Mesendoderm (in vitro differentiated cells): ENCODE measurements at regions not wholly inside any gene's neighbourhood (a gene's known extent, or its start where the extent isn't known, plus 50 kb on each side); places are given as distances from the start of the nearest gene placed in this dataset.

ENCODE experiments used
- DNase-seq: peaks from one replicate; pipeline ENCODE4 v3.0.0; 2013
- H2AK5ac ChIP-seq: 2 replicates; pipeline ENCODE4 v1.6.1; 2013; ENCODE audit warnings: low read length, inconsistent platforms
- H2BK120ac ChIP-seq: 2 replicates; pipeline ENCODE4 v1.6.1; 2013; ENCODE audit warnings: low read depth, mild to moderate bottlenecking, low read length, moderate library complexity, mixed read lengths
- H2BK15ac ChIP-seq: replicated peaks from 2 replicates; pipeline ENCODE4 v1.6.1; 2013; ENCODE audit warnings: low read depth, mild to moderate bottlenecking, moderate library complexity
- H2BK5ac ChIP-seq: 2 replicates; pipeline ENCODE4 v1.6.1; 2013; ENCODE audit warnings: low read length, inconsistent platforms
- H3K18ac ChIP-seq: 2 replicates; pipeline ENCODE4 v1.6.1; 2013; ENCODE audit warnings: mild to moderate bottlenecking, low read length, mixed read lengths
- H3K23ac ChIP-seq: one replicate; pipeline ENCODE4 v1.6.1; 2013; ENCODE audit warnings: low read length
- H3K27ac ChIP-seq: 2 replicates; pipeline ENCODE4 v1.5.1; 2013; ENCODE audit warnings: low read depth, mild to moderate bottlenecking, inconsistent platforms, low read length, moderate library complexity
- H3K27me3 ChIP-seq: 2 replicates; pipeline ENCODE4 v1.6.1; 2013; ENCODE audit warnings: low read length, control low read depth, mild to moderate bottlenecking, inconsistent platforms; ENCODE audit not compliant: insufficient read depth, poor library complexity
- H3K36me3 ChIP-seq: 2 replicates; pipeline ENCODE4 v1.6.1; 2013; ENCODE audit warnings: low read length, inconsistent platforms; ENCODE audit not compliant: control insufficient read depth, insufficient read depth
- H3K4ac ChIP-seq: one replicate; pipeline ENCODE4 v1.6.1; 2013; ENCODE audit warnings: low read depth, mild to moderate bottlenecking, low read length, moderate library complexity
- H3K4me1 ChIP-seq: 2 replicates; pipeline ENCODE4 v1.6.1; 2013; ENCODE audit warnings: low read depth, low read length, inconsistent platforms; ENCODE audit not compliant: control insufficient read depth
- H3K4me2 ChIP-seq: 2 replicates; pipeline ENCODE4 v1.6.1; 2013; ENCODE audit warnings: low read length
- H3K4me3 ChIP-seq: 2 replicates; pipeline ENCODE4 v1.5.1; 2013; ENCODE audit warnings: mild to moderate bottlenecking, low read length
- H3K56ac ChIP-seq: one replicate; pipeline ENCODE4 v1.6.1; 2013; ENCODE audit warnings: low read length
- H3K79me1 ChIP-seq: 2 replicates; pipeline ENCODE4 v1.6.1; 2013; ENCODE audit warnings: low read length, inconsistent platforms
- H3K79me2 ChIP-seq: 2 replicates; pipeline ENCODE4 v1.6.1; 2013; ENCODE audit warnings: mild to moderate bottlenecking, low read length; ENCODE audit not compliant: control insufficient read depth, insufficient read depth
- H3K9ac ChIP-seq: 2 replicates; pipeline ENCODE4 v1.6.1; 2013; ENCODE audit warnings: low read length, inconsistent platforms
- H4K5ac ChIP-seq: one replicate; pipeline ENCODE4 v1.6.1; 2013; ENCODE audit warnings: low read length
- H4K8ac ChIP-seq: one replicate; pipeline ENCODE4 v1.6.1; 2013; ENCODE audit warnings: low read depth, mild to moderate bottlenecking, control low read depth, low read length, moderate library complexity
- WGBS: extraction: QIAGEN DNeasy Blood & Tissue Kit; methylation state at CpG from one replicate; pipeline ENCODE4 v1.1.7; 2013; ENCODE audit warnings: low lambda C conversion rate, missing lambda C conversion rate; ENCODE audit not compliant: insufficient coverage; ENCODE audit errors: extremely low coverage; 5-methylcytosine and 5-hydroxymethylcytosine counted together

DNA sequence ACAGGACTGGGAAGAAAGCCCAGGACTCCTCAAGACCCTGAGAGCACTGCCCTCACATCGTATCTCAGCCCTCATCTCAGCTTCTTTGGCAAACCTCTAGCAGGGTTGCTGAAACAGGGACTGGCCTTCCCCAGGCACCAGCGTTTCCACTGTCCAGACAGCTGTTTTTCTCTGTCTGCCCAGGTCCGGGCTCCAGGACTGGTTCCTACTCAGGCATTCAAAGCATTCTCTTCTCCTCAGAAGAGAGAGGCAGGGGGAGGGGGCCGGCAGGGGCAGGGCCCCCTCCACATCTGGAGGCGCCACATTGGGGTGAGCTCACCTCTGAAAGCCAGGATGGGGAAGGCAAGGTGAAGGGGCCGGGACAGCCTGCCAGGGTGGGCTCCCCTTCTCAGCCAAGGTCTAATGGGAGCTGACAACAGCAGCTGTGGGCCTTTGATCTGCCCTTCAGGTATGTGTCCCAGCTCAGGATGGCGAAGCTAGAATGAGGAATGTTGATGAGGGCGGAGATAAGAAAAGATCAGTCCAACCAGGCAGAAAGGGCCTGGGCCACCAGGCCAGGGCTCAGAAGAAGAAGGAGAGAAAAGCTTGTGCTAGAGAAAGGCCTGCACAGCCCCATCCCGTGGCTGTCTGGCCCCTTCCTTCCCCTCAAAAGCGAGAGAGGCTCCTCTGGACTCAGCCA, 60.4 kb downstream of the PJA1 start:
- no peak overlapping the region for H3K9ac ChIP-seq
- no peak overlapping the region for H2BK120ac ChIP-seq
- no peaks in the 10 kb centered on the region for H3K79me1 ChIP-seq
- peak; percentile 85 for DNase-seq
- no peak overlapping the region for H3K4me3 ChIP-seq
- no peak overlapping the region for H2AK5ac ChIP-seq
- H3K56ac ChIP-seq = peak overlapping the region; percentile 56
- H3K27ac ChIP-seq = no peak overlapping the region
- no peak overlapping the region for H2BK15ac ChIP-seq
- no peaks in the 10 kb centered on the region for H3K79me2 ChIP-seq
- no peak overlapping the region for H3K4me2 ChIP-seq
- WGBS = no CpG with 5 or more reads among the region's 10 CpGs
- no peaks in the 10 kb centered on the region for H3K27me3 ChIP-seq
- no peak overlapping the region for H4K8ac ChIP-seq
- H2BK5ac ChIP-seq = peak overlapping the region; percentile 55
- no peak overlapping the region for H3K23ac ChIP-seq
- H4K5ac ChIP-seq = no peak overlapping the region
- H3K18ac ChIP-seq = peak overlapping the region; percentile 71
- H3K4me1 ChIP-seq = peaks cover 7% of the 10 kb centered on the region
- H3K4ac ChIP-seq = no peak overlapping the region
- no peaks in the 10 kb centered on the region for H3K36me3 ChIP-seq

DNA sequence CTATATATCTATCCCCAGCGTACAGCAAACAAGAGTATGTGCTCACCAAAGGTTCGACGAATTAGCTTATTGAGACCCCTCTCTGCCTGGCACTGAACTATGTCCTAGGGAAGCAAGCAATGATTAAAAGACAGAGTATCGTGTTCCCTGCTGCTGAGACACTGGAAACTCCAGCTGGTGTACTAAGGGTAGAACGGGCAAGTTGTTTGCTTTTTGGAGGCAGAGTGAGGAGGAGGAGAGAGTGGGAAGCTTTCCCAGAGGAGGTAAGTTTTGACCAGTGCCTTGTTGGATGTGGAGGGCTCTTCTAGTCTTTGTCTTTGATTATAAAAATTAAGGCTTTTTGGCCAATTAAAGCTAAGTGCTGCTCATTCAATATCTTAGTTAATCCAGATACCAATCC, 61.7 kb downstream of the PJA1 start:
- Histone ChIP-seq H3K79me2 (no peaks in the 10 kb centered on the region), H3K27me3 (no peaks in the 10 kb centered on the region), H3K56ac (no peak overlapping the region), H3K36me3 (no peaks in the 10 kb centered on the region), H2AK5ac (no peak overlapping the region), H2BK120ac (no peak overlapping the region), H2BK5ac (no peak overlapping the region), H4K8ac (no peak overlapping the region), H3K4me1 (peaks cover 3% of the 10 kb centered on the region), H3K9ac (no peak overlapping the region), H3K27ac (no peak overlapping the region), H3K18ac (no peak overlapping the region), H3K4me2 (no peak overlapping the region), H3K4ac (no peak overlapping the region), H4K5ac (no peak overlapping the region), H3K23ac (no peak overlapping the region), H3K4me3 (no peak overlapping the region), H2BK15ac (no peak overlapping the region), H3K79me1 (no peaks in the 10 kb centered on the region)
- WGBS = no CpG with 5 or more reads among the region's 5 CpGs
- no peak for DNase-seq

DNA sequence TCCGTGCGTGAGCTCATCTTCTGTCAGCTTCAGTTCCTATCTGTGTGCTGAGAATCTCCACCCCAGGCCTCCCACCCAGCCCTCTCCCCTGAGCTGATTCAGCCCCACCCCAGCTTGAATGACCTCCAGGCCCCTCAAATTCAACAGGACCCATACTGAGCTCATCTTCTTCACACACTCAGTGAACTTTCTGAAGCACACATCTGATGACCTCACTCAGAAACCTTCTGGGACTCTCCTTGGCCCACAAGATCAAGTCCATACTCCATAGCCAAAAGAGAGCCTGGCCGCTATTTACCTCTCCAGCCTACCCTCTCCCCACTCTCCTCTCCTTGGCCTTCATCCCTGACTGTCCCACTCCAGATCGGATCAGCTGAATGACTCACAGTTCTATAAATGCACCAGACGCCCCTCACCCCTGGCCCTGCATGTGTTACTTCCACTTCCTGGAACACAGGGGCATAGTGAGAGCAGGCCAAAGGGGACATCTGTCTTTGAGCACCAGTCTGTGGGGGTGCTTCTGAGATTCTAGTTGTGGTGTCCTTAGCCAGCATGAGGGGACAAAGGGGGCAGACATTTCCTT, 62.5 kb downstream of the PJA1 start:
- H3K4me3 ChIP-seq = no peak overlapping the region
- H3K18ac ChIP-seq = no peak overlapping the region
- WGBS = no CpG with 5 or more reads among the region's 5 CpGs
- no peak overlapping the region for H2AK5ac ChIP-seq
- DNase-seq = no peak
- H3K79me2 ChIP-seq = no peaks in the 10 kb centered on the region
- peaks cover 6% of the 10 kb centered on the region for H3K4me1 ChIP-seq
- no peak overlapping the region for H3K23ac ChIP-seq
- no peak overlapping the region for H3K27ac ChIP-seq
- peak overlapping the region; percentile 42 for H3K56ac ChIP-seq
- H2BK5ac ChIP-seq = no peak overlapping the region
- no peak overlapping the region for H3K9ac ChIP-seq
- H3K4me2 ChIP-seq = no peak overlapping the region
- no peak overlapping the region for H4K5ac ChIP-seq
- no peaks in the 10 kb centered on the region for H3K36me3 ChIP-seq
- H3K27me3 ChIP-seq = no peaks in the 10 kb centered on the region
- no peak overlapping the region for H2BK120ac ChIP-seq
- H3K4ac ChIP-seq = no peak overlapping the region
- H3K79me1 ChIP-seq = no peaks in the 10 kb centered on the region
- no peak overlapping the region for H2BK15ac ChIP-seq
- H4K8ac ChIP-seq = no peak overlapping the region

DNA sequence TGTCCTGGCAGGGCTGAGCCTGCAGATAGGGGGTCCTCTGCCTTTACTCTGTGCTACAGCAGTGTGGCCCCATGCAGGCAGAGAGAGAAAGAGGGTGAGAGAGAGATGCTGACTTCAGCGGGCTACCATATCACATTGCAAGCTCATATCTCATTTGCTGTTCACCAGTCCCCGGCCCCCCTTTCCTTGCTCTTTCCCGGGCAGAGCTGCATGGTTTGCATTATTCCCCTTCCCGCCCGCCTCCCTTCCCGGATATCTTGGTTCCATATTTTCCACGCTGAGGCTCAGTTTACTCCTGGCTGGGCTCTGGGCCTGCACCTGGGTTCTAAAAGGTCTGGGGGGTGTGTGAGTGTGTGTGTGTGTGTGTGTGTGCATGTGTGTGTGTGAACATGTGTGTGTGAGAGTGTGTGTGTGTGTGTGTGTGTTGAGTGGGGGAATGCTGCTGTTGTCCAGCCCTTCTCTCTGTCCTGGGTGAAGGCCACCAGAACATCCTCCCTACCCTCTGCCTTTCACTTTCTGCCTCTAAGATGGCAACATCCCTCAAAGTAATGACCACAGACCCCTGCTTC, 63.5 kb downstream of the PJA1 start:
- Histone ChIP-seq H3K27ac (no peak overlapping the region), H4K8ac (no peak overlapping the region), H2BK5ac (no peak overlapping the region), H2BK15ac (no peak overlapping the region), H3K4me2 (no peak overlapping the region), H2AK5ac (no peak overlapping the region), H3K4me3 (no peak overlapping the region), H3K36me3 (no peaks in the 10 kb centered on the region), H3K18ac (no peak overlapping the region), H3K56ac (peak overlapping the region; percentile 15), H2BK120ac (no peak overlapping the region), H3K9ac (no peak overlapping the region), H3K4me1 (peaks cover 3% of the 10 kb centered on the region), H3K79me2 (no peaks in the 10 kb centered on the region), H3K4ac (peak overlapping the region; percentile 24), H3K23ac (no peak overlapping the region), H4K5ac (no peak overlapping the region), H3K79me1 (no peaks in the 10 kb centered on the region), H3K27me3 (no peaks in the 10 kb centered on the region)
- DNase-seq = no peak
- WGBS = no CpG with 5 or more reads among the region's 7 CpGs

DNA sequence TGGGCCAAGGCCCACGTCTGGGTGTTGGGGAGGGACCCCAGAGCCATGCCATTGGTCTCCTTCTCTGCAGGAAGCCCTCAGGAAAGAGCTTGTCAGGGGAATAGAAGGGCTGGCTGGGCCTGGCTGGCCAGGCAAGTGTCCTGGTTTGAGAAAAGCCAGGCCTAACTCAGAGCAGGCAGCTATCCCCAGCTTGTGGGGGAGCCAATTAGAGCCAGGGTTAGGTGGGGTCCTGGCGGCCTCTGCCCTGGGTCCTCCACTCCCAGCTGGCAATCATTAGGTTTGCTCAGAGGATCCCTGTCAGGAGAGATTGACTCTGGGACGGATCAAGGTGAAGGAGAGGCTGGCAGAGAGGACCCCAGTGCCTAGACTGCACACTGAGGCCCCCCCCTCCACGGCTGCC, 64.8 kb downstream of the PJA1 start:
- H3K79me1 ChIP-seq = no peaks in the 10 kb centered on the region
- no peak overlapping the region for H3K27ac ChIP-seq
- DNase-seq = no peak
- H3K27me3 ChIP-seq = no peaks in the 10 kb centered on the region
- peaks cover 3% of the 10 kb centered on the region for H3K4me1 ChIP-seq
- no peak overlapping the region for H2BK5ac ChIP-seq
- no peak overlapping the region for H4K5ac ChIP-seq
- no peak overlapping the region for H3K4me2 ChIP-seq
- no peak overlapping the region for H3K9ac ChIP-seq
- H2AK5ac ChIP-seq = no peak overlapping the region
- no peak overlapping the region for H3K4ac ChIP-seq
- no peak overlapping the region for H3K18ac ChIP-seq
- no CpG with 5 or more reads among the region's 4 CpGs for WGBS
- H2BK15ac ChIP-seq = no peak overlapping the region
- no peaks in the 10 kb centered on the region for H3K36me3 ChIP-seq
- no peak overlapping the region for H3K56ac ChIP-seq
- no peak overlapping the region for H3K23ac ChIP-seq
- no peak overlapping the region for H4K8ac ChIP-seq
- H3K4me3 ChIP-seq = no peak overlapping the region
- H3K79me2 ChIP-seq = no peaks in the 10 kb centered on the region
- H2BK120ac ChIP-seq = no peak overlapping the region
